ENCODE measurements at regions not wholly inside any gene's neighbourhood (a gene's known extent, or its start where the extent isn't known, plus 50 kb on each side); places are given as distances from the start of the nearest gene placed in this dataset.

DNA sequence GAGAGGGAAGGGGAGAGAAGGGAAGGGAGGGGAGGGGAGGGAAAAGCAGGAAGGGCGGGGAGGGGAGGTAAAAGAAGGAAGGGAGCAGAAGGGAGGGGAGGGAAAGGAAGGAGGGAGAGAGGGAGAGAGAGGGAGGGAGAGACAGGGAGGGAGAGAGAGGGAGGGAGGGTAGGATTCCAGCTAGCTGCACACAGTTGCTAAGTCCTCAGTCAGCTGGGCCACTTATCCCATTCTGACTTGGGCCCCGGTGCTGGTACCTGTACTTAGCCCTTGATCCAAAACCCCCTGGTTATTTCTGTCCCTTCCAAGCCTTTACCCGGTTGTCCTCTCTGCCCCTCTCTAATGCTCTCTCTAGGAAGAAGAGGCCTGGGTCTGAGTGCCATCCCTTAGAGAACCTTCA, 211.4 kb downstream of the TTC32 start:
- DNase-seq (ENCODE audit: low read depth): no peak
- TF ChIP-seq, protein P1, sequence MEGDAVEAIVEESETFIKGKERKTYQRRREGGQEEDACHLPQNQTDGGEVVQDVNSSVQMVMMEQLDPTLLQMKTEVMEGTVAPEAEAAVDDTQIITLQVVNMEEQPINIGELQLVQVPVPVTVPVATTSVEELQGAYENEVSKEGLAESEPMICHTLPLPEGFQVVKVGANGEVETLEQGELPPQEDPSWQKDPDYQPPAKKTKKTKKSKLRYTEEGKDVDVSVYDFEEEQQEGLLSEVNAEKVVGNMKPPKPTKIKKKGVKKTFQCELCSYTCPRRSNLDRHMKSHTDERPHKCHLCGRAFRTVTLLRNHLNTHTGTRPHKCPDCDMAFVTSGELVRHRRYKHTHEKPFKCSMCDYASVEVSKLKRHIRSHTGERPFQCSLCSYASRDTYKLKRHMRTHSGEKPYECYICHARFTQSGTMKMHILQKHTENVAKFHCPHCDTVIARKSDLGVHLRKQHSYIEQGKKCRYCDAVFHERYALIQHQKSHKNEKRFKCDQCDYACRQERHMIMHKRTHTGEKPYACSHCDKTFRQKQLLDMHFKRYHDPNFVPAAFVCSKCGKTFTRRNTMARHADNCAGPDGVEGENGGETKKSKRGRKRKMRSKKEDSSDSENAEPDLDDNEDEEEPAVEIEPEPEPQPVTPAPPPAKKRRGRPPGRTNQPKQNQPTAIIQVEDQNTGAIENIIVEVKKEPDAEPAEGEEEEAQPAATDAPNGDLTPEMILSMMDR (conservative IDR thresholded peaks at IDR 0.05; ENCODE audit: low read depth, low read length): no peak
- H3K4me3 ChIP-seq (ENCODE audit: low read depth, low read length): no peak overlapping the region

DNA sequence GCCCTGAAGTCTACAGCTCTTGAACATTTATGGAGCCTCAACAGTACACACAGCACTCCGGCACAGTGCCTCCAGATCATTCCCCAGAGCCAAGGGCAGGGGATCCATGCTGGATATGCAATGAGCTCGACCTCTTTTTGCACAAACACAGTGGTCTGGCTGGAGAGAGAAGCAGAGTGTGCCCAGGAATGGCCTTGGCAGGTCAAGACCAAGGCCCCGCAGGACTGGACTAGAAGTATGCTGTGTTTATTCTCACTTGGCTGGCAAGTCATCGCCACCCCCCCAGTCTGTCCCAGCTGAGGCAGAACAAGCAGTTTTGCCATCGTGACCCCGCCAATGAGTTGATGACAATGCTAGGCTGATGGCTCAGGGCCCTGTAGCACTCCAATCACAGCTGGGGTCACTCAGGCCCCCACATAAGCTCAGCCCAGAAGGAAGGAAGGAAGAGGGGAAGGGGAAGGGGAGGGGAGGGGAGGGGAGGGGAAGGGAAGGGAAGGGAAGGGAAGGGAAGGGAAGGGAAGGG, 212.1 kb downstream of the TTC32 start:
- no peak for DNase-seq (ENCODE audit: low read depth)
- H3K4me3 ChIP-seq (ENCODE audit: low read depth, low read length): no peak overlapping the region
- TF ChIP-seq, protein P1 (conservative IDR thresholded peaks at IDR 0.05; ENCODE audit: low read depth, low read length): no peak

GRCh38 chr2:19688059-19688458, 213.7 kb downstream of the TTC32 start:
- TF ChIP-seq, protein P1 (conservative IDR thresholded peaks at IDR 0.05; ENCODE audit: low read depth, low read length): no peak
- H3K4me3 ChIP-seq (ENCODE audit: low read depth, low read length): no peak overlapping the region

DNA sequence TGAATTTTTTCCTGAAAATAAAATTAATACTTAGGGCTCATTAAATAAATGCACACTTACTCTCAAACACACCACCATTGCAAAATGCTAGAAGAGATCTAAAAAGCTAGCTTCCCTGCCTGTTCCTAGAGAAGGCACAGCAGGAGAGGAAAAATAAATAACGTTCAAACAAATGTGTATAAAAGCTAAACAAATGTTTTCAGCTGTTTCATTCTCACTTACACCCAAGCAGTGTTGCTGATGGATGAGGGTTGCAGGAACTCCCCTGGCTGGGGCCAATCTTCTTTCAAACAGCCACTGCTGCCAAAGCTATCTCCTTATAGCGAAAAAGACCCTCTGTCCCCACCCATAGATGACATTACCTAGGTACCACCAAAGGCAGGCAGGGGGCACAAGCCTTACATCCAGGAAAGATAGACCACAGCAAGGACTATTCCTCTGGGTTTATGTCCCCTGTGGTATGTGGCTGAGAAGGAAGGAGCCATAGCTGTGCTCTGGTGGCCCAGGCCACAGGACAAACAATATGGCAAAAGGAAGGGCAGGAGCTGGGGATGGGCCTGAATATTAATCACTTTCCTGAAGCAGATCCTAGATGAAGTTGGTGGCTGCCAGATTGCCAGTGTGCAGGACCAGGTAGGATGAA, 214.6 kb downstream of the TTC32 start:
- DNase-seq (ENCODE audit: low read depth): no peak

More at GRCh38 chr2:19688059-19688458, 213.7 kb downstream of the TTC32 start:
- no peak for DNase-seq (ENCODE audit: low read depth)

DNA sequence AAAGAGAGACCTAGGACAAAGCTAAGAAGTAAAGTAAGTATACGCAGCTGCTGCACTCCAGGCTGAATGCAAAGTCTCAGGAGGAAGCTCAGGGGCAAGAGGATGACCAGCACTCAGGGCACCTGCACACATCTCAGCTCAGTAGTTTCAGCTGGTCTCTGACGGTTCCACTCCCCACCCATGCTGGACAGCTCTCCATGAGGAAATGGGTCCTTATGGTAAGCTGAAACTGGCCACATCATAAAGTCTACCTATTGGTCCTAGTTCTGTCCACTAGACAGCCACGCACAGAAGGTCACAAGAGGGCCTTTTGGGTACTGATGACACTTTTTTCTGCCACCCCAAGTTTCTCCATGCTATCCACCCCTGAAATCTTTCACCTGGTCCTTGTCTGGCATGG, 215.3 kb downstream of the TTC32 start:
- TF ChIP-seq, protein P1 (conservative IDR thresholded peaks at IDR 0.05; ENCODE audit: low read depth, low read length): no peak
- no peak overlapping the region for H3K4me3 ChIP-seq (ENCODE audit: low read depth, low read length)
- no peak for DNase-seq (ENCODE audit: low read depth)

More for the DNA sequence above, 214.6 kb downstream of the TTC32 start:
- TF ChIP-seq, protein P1 (conservative IDR thresholded peaks at IDR 0.05; ENCODE audit: low read depth, low read length): no peak
- no peak overlapping the region for H3K4me3 ChIP-seq (ENCODE audit: low read depth, low read length)

DNA sequence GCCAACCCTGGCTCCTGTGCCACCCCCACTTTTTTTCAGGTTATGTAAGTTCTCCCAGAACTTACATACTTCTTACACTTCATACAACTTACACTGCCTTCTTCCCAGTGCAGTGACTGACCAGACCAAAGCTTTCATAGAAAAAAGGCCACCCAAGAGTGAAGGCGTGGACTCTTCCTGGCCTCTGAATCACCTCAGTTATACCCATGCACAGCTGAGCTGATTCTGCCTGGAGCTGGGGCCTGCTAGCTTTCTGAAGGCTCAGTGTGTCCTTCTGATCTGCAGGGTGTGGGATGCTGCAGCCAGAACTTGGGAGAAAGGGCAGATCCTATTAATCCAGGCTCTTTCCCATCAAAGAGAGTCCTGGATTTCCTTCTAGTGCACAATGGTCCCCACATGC, 216.1 kb downstream of the TTC32 start:
- no peak overlapping the region for H3K4me3 ChIP-seq (ENCODE audit: low read depth, low read length)
- DNase-seq (ENCODE audit: low read depth): peak; percentile 9
- TF ChIP-seq, protein P1 (conservative IDR thresholded peaks at IDR 0.05; ENCODE audit: low read depth, low read length): no peak

DNA sequence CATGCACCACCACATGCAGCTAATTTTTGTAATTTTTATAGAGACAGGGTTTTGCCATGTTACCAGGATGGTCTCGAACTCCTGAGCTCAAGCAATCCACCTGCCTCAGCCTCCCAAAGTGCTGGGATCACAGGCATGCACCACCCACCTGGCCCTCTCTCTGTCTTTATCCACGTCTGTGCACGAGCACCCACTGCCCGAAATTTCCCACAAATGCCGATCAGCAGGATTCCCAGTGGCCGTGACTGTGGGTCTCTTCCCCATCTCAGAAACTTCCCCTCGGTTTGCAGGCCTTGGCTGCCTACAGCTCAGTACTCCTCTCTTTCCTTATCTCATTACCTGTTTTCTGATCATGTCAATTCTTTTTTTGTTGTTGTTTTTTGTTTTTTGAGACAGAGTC, 217.3 kb downstream of the TTC32 start:
- DNase-seq (ENCODE audit: low read depth): no peak
- H3K4me3 ChIP-seq (ENCODE audit: low read depth, low read length): no peak overlapping the region
- TF ChIP-seq, protein P1 (conservative IDR thresholded peaks at IDR 0.05; ENCODE audit: low read depth, low read length): no peak

All from choroid plexus epithelial cell (primary cell).